NCI-H82 (cell line): ENCODE measurements at regions not wholly inside any gene's neighbourhood (a gene's known extent, or its start where the extent isn't known, plus 50 kb on each side); places are given as distances from the start of the nearest gene placed in this dataset.

ENCODE experiments used
- DNase-seq: peaks from one replicate; lab custom pipeline; 2025; lab: John Stamatoyannopoulos, UW

DNA sequence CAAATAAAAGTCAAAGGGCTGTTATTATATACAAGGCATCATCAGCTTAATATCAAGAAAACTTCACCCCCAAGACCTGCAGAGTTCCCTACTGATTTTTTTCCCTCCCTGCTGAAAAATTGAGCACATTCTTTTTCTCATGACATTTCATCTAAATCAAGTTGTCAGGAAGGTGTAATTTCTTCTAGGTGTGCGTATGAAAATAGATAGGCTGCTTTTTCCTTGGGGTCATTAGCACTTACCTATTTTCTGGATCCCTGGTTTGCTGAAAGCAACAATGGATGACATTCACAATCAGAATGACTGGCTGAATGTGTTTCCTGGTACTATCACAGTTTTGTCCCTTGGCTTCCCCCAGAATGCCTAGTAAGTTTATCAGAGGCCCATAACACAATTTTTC is 225.0 kb upstream of the KIRREL3 start:
- DNase-seq, result no peak

DNA sequence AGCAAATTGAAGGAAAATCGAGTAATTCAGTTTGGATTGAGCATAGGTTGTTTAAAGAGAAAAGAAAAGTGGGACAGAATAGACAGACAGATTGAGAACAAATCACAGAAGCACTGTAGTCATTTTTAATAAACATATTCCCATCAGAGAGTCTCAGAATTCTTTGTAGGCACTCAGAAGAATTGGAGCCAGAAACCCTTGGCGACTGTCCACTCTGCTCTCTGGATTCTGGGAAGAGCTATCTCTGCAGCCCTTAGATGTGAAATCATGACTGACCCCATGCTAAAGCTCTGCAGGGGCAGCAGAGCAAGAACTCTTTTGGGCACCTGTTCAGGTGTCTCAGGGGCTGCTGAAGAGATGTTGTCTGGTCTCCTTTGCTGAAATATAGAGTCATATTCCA is 223.7 kb upstream of the KIRREL3 start:
- no peak for DNase-seq

DNA sequence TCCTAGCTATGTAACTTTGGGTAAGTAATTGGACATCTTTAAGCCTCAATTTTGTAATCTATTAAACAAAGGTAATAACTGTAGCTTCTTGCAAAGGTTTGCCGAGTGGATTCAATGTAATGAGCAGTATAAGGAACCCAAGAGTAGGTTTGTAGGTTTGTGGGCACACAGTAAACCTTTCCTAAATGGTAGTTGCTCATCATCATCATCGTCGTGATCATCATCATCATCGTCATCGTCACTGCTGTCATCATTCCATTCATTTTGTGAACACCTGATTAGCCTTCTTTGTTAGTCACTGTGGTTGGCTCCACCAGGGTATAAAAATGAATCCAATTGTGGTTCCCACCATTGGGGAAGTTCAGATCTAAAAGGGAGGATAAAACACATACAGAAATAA is 223.1 kb upstream of the KIRREL3 start:
- DNase-seq, result no peak

DNA sequence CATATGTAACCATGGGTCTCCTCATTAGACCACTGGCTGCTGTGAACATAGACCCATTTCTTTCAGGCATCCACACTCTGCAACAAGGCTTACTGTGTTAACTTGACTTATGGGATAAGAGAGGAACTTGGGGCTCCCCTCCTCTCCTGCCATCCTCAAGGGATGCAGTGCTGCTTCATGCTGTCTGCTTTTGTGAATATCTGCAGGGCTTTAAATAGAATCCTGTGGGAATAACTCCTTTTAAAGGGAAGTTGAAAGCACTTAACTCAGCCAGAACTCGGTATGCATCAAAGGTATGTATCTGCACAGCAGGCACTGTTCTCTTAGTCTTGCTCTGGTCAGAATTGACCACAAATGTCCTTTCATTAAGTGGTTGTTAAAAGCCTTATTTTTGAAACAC is 222.5 kb upstream of the KIRREL3 start:
- no peak for DNase-seq

DNA sequence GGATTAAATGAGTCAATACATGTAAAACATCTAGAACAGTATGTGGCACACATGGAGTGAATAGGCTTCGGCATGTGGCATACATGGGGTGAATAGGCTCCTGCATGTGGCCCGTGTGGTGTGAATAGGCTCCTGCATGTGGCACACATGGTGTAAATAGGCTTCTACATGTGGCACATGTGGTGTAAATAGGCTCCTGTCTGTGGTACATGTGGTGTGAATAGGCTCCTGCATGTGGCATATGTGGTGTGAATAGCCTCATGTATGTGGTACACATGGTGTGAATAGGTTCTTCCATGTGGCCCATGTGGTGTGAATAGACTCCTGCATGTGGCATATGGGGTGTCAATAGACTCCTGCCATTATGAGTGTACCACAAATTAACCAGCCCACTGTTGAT is 219.1 kb upstream of the KIRREL3 start:
- DNase-seq, result no peak

DNA sequence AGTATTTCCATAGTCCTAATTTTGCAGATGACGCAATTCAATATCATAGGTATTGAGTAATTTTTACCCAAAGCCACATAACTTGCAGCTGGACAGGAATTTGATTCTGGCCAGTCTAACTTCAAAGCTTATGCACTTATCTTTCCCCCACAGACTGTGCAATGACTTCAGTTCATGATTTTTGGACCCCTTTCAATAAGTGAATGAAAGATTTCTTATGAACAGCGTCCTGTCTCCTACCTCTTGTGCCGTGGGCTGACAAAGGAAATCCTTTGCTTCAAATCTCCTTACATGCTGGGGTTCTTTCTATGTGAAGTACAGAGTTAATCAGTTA is 217.7 kb upstream of the KIRREL3 start:
- no peak for DNase-seq

DNA sequence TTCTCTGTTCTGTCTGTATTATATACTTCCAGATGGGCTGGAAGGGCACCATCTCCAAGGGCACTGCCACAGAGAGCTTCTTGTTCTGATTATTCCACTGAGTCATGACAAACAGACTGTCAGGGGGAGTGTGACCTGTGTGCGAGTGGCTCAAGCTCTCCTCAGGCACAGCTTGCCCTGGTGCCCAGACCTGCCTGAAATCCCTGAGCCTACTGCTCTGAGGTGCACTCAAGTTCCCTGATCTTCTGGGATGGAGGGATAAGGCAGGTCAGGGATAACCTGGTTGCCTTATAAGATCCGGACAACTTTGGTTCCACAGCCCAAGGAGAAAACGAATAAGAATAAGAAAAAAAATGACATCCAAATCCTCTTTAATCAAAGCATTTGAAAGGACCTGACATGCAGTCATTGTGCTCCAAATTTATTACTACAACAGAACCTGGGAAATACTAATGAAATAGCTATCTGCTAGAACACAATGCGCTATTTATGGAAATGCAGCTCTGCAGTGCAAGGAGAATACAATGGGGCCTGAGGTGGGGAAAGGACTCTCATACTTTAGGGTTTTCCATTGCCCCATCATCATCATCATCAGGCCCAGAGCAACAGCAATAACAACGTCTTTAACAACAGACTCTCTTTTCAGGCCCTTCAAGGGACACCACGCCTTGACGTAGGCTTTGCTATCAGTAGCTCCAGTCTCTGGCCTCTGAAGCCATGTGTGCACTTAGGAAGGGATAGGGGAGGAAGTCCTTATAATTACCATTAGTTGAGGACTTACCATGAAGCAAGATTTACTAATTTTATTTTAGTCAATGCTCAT is 217.1 kb upstream of the KIRREL3 start:
- DNase-seq, result no peak

DNA sequence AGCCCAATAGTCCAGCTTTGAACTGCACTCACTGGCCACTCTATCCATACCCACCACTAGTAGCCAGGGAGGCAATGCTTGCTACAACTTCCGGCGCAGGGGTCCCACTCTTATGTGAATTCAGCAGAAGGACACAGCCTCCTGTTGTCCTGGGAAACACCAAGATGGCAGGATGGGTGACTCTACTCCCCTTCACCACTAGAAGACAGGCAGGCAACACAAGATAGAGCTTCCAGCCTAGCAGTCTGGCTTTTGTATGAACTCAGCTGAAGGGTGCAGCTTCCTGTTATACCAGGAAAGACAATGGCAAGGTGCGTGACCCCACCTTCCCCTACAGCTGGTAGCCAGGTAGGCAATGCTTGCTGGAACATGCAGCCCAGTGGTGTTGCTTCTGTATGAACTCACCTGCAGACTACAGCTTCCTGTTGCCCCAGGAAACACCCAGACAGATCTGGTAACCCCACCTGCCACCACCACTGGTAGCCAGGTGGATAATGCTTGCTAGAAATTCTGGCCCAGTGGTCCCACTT is 205.2 kb upstream of the KIRREL3 start:
- no peak for DNase-seq

DNA sequence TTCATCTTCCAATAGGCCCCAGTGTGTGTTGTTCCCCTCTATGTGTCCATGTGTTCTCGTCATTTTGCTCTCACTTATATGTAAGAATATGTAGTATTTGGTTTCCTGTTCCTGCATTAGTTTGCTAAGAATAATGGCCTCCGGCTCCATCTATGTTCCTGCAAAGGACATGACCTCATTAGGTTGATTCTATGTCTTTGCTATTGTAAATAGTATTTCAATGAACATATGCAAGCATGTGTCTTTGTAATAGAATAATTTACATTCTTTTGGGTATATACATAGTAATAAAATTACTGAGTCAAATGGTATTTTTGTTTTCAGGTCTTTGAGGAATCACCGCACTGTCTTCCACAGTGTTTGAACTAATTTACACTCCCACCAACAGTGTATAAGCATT is 202.9 kb upstream of the KIRREL3 start:
- DNase-seq, result no peak

DNA sequence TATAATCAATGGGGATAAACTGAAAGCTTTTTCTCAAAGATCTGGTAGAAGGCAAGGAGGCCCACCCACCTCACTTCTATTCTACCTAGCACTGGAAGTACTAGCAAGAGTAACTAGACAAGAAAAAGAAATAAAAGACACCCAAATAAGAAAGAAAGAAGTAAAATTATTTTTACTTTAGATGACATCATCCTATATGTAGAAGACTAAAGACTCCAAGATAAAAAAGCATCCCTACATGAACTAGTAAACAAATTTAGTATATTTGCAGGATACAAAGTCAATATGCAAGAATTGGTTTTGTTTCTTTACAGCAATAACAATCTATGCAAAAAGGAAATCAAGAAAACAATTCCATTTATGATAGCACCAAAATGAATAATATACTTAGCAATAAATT is 201.5 kb upstream of the KIRREL3 start:
- no peak for DNase-seq

DNA sequence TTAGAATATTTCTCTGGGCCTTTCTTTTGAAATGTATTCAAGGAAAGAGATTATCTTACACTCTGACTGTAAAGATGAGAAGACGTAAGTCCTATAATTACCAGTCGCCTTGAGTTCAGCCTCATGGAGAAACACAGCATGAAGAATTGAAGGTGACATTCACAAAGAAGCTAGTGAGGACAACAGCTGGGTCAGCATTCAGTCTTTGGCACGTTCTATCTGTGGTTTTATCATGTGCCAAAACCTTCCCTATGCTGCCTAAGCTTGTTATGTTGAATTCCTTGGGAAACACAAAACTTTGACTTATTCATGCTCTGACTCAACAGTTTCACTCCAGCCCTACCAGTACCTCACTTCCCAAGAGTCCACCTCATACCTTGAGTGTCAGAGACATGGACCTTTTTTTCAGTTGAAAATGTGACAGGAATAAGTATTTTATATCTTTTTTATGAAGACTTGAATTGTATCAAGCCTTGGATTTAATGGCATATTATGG is 198.8 kb upstream of the KIRREL3 start:
- DNase-seq, result no peak

DNA sequence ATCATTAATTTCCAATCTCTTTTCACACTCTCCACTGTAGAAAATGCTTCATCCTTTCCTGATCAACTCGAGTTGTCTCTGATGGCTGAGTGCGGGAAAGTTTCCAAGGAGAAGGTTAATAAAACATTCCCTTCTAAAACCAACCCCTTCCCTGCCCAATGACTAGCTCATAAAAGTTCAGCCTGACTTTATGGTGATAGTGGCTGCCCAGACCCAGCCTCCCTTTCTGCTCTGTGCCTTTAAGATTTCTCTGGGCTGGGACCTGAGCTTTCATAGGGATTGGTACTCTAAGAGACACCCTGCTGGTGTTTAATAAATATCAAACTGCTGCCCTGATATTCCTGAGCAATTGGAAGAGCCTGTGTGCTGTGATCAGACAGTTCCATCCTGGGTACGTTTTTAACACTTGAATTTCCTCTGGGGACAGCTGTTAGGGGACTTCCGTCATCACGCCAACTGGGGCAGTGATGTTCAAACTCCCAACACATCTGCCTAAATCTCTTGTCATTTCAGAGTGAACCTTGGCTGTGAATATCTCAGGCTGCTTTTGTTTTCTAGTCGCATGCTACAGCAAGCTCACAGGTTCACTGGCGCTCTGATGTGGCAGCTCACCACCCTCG is 195.0 kb upstream of the KIRREL3 start:
- DNase-seq, result no peak

DNA sequence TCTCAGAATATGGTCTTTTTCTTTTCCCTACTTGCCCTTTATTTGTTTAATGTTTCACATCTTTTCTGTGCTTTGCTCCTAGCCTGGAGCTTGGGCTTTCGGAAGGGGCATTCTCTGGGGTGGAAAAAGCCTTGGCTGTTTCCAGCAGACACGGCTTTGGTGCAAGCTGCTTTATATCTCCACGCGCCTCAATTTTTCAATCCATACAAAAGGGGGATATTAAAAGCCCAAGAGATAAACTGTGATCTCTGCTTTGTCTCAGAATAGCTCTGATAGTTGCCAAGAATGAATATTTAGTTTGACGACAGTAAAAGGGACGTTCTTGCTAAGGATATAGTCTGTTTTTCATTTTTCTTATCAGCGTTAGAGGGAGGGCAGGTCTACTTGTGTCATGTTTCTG is 194.0 kb upstream of the KIRREL3 start:
- DNase-seq, result no peak

DNA sequence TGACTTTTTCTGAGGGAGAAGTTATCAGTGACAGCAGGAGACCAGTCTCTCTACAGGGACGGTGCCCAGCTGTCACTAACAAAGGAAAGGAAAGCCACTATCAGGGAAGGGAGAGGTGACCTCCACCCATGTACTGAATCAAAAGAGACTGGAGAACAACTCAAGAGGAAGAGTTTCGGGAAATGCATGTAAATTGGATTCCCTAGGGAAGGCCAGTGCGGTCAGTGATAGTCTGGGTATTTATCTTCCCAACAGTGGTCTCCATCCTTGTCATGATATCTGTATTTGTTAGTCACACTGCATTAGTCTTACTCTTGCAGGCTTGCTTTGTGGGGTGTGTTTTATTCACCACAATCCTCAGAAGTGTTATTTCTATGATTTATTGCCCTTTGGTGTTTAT is 193.4 kb upstream of the KIRREL3 start:
- no peak for DNase-seq

DNA sequence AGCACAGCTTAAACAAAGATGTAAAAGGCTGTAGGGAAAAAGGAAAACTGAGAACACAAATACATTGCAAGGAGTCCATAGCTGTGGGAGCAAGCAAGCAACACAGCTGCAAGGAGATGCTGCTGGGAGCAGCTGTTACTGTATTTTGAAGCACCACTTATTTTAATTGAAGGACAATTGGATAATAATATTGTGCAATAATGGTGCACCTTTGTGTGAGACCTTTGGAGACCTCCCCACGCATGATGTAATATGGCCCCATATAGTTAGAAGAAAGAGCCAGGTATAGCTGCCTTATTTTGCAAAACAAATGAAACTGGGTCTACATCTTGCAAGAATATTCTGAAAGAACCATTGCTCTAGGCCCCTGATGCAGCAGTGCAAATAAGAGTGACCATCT is 191.1 kb upstream of the KIRREL3 start:
- no peak for DNase-seq

DNA sequence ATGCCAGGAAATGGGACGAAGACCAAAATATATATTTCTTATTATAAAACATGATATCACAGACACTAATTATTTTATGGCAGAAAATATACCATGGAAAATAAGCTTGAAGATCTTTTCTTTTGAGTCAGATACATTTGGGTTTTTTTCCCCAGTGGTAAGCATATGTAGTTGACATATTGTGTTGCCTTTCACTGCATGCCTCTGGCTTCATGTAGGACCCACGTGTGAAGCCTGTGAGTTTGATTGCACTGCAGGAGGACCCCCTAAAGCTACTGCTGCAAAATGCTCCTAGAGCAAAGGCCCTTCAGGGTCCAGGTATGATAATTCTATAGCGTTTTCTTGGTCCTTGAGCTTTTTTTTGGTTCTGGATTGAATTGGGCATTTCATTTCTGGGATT is 190.7 kb upstream of the KIRREL3 start:
- no peak for DNase-seq

DNA sequence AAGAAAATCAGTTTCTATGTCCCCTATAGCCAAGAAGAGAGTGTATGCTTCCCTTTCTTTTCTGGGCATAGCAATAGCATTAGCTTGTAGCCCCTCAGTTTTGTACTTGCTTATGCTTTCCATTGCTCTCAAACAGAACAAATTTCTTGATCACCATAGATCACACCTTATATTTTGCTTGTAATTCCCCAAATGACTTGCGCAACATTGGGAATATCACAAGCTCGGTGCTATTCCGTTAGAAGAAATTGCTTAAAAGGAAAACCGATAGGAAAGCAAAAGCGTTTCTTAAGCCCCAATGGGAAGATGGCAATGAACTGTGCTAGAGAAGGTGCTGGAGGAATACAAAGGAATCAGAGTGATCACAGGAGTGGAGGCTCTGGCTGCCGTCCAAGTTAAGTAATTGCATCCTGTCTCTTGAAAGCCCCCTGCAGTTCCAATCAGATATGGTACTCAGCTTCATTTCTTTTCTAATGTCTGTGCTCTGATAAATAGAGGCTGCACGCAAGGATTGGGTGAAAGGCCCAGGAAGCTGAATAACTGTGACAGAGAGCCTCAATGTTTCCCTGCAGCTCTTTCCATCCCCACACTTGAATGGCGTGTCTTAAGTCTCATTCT is 182.1 kb upstream of the KIRREL3 start:
- DNase-seq, result peak; percentile 58

DNA sequence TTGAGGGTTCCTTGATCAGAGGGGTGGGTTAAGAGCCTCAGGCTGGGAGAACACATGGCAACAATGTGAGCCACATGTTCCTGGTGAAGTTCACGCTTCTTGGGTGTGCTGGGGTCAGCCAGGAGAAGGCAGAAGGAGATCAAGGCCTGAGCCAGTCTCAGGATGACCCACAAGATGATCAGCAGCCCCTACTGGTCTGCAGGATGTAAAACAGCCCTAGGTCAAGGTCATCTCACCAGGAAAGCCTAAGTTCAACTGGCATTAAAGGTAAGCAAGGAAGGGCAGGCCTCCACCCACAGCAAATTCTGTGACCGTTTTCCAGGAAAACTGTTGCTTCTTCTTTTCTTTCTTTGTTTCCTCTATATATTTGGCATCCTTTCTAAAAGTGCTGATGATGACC is 156.7 kb upstream of the KIRREL3 start:
- DNase-seq, result no peak

DNA sequence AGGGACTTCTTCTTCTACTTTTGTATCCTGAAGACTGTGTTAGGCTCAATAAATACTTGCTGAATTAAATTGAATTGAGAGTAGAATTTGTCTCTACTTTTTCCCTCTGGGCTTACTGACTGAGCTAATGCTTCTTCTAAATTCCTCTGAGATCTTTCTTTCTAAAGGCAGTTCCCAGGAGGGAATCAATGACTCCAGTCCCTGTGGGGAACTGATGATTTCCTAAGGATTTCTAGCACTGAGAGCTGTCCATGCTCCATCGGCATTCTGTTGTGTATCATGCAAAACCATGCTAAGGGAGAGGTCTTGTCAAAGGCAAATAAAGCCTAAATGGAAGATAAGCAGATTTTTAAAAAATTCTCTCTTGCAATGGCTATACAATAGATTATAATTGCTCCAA is 148.8 kb upstream of the KIRREL3 start:
- no peak for DNase-seq

DNA sequence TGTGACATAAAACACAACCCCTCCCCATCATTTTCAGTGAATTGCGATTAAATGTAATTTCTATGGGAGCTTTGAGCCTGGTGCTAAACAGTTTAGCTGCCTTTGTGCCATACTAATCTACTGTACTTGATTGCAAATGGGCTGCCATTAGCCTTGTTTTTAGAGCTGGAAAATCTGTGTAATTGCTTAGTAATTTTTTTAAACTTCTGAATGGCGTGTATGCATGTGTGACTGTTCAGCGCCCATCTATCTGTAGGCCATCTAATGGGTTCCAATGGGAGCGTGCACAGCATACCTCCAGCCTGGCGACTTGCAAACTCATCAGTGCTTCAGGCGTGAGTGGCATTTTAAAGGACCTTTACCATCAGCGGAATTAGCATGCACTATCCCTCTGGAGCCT is 142.7 kb upstream of the KIRREL3 start:
- no peak for DNase-seq

DNA sequence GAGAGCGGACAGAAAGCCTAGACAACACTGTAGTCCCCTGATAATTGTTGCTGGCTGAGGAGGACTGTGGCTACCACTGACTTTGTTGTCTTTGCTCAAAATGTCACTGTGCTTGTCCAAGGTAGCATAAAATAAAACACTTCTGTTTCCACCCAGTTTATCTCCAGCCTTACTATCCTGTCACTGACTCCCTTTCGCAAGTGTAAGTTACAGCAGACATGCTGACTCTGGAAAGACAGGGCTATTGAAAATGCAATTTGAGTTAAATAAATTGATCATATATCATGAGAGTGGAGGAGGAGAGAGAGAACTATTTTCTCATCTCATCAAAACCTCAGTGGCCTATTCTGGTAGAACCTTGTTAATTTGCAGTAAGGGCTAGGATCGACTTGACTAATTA is 138.0 kb upstream of the KIRREL3 start:
- peak; percentile 17 for DNase-seq

DNA sequence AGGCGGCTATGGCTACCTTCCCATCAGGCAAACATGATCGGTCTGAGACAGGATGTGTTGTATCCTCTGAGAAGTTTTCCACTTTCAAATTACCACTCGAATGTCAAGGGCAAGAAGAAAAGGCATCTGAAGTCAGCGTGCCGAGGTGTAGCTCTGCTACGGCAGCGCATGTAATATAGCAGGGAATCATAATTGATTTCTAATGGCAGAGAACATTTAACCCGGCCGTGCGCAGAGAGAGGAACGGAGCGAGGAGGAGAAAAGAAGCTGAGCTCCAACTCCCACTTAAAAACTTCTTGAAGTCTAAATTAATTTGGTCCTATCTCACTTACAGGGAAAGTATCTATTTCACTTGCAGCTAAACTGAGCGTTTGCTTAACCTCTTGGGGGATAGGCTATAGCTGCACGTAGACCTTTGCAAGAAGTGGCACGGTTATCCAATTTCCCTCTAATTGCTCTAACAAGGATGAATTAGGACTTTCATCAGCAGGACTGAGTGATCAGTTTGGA is 137.3 kb upstream of the KIRREL3 start:
- peak; percentile 70 for DNase-seq

DNA sequence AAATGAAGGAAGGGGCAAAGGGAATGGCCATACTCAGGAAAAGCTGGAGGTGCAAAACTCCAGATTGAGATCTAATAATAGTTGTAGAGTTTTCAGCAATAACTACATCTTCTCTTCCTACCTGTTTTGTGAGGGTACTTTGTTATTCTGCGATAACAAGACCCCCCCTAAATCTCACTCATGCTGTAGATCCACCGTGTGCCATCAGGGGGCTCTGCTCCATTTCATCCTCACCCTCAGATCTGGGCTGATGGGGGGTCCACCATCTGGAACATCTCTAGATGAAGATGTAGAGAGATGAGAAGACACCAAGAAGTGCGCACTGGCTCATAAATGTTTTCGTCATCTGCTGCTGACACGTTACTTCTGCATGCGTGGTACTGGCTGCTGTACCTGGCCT is 135.9 kb upstream of the KIRREL3 start:
- DNase-seq, result no peak
